WTC11 (cell line): ENCODE measurements at regions not wholly inside any gene's neighbourhood (a gene's known extent, or its start where the extent isn't known, plus 50 kb on each side); places are given as distances from the start of the nearest gene placed in this dataset.

Source experiments
- ATAC-seq: fragments of 200-7000 bp; cut with Tn5 transposase; 2 replicates; pipeline ENCODE4 v1.10.0; 2021; ENCODE audit warnings: mild to moderate bottlenecking, moderate library complexity
- CTCF ChIA-PET: fragments of 300-600 bp; sonication (Branson Sonifier 250); formaldehyde crosslinking; loops from one replicate; lab custom pipeline; 2021; ENCODE audit warnings: antibody characterized with exemption; lab: Charles Lee
- POLR2A ChIA-PET: fragments of 350-600 bp; sonication (Branson Sonifier 250); formaldehyde crosslinking; loops from one replicate; lab custom pipeline; 2021; ENCODE audit warnings: antibody characterized with exemption; lab: Charles Lee
- DNase-seq: peaks from one replicate; pipeline ENCODE4 v3.0.0; 2021; ENCODE audit warnings: low spot score
- H3K27ac Mint-ChIP-seq: 2 replicates; pipeline ENCODE4 v1.8.0; 2021; ENCODE audit warnings: mixed read lengths
- H3K27me3 Mint-ChIP-seq: 2 replicates; pipeline ENCODE4 v1.8.0; 2021; ENCODE audit warnings: low read depth, mild to moderate bottlenecking, moderate library complexity, mixed read lengths
- H3K36me3 Mint-ChIP-seq: 2 replicates; pipeline ENCODE4 v1.8.0; 2021; ENCODE audit warnings: mixed read lengths
- H3K4me1 Mint-ChIP-seq: 2 replicates; pipeline ENCODE4 v1.8.0; 2022; ENCODE audit warnings: mixed read lengths
- H3K4me3 Mint-ChIP-seq: 2 replicates; pipeline ENCODE4 v1.8.0; 2021; ENCODE audit warnings: mild to moderate bottlenecking, moderate library complexity, mixed read lengths
- H3K9me3 Mint-ChIP-seq: 2 replicates; pipeline ENCODE4 v1.8.0; 2021; ENCODE audit warnings: mixed read lengths
- AFF4 ChIP-seq: sonication (generic); formaldehyde crosslinking; IDR thresholded peaks from 2 replicates; pipeline ENCODE4 v1.8.1; 2023; ENCODE audit warnings: mild to moderate bottlenecking, missing genetic modification reagents, borderline replicate concordance
- ATF1 ChIP-seq: sonication (generic); formaldehyde crosslinking; IDR thresholded peaks from 2 replicates; pipeline ENCODE4 v1.8.1; 2023; ENCODE audit warnings: mild to moderate bottlenecking, moderate library complexity, missing genetic modification reagents
- CREB1 ChIP-seq: sonication (generic); formaldehyde crosslinking; IDR thresholded peaks from 2 replicates; pipeline ENCODE4 v1.8.0; 2023; ENCODE audit warnings: mild to moderate bottlenecking, missing genetic modification reagents
- CTCF ChIP-seq: fragments of 200-600 bp; IDR thresholded peaks from 2 replicates; pipeline ENCODE4 v1.8.0; 2022; ENCODE audit warnings: antibody characterized with exemption
- E2F4 ChIP-seq: sonication (generic); formaldehyde crosslinking; IDR thresholded peaks from 2 replicates; pipeline ENCODE4 v1.8.1; 2022; ENCODE audit warnings: low read depth, mild to moderate bottlenecking, moderate library complexity, missing genetic modification reagents, borderline replicate concordance
- ETV6 ChIP-seq: sonication (generic); formaldehyde crosslinking; IDR thresholded peaks from 2 replicates; pipeline ENCODE4 v1.8.1; 2022; ENCODE audit warnings: mild to moderate bottlenecking, missing genetic modification reagents
- FOXJ3 ChIP-seq: sonication (generic); formaldehyde crosslinking; IDR thresholded peaks from 2 replicates; pipeline ENCODE4 v1.9.0; 2021; ENCODE audit warnings: missing genetic modification reagents, mild to moderate bottlenecking, borderline replicate concordance
- GABPB1 ChIP-seq: sonication (generic); formaldehyde crosslinking; IDR thresholded peaks from 2 replicates; pipeline ENCODE4 v1.8.1; 2023; ENCODE audit warnings: mild to moderate bottlenecking, missing genetic modification reagents
- MYBL2 ChIP-seq: sonication (generic); formaldehyde crosslinking; IDR thresholded peaks from 2 replicates; pipeline ENCODE4 v1.8.1; 2023; ENCODE audit warnings: mild to moderate bottlenecking, moderate library complexity, missing genetic modification reagents
- NR1H2 ChIP-seq: sonication (generic); formaldehyde crosslinking; IDR thresholded peaks from 2 replicates; pipeline ENCODE4 v1.9.0; 2021; ENCODE audit warnings: mild to moderate bottlenecking, moderate library complexity, missing genetic modification reagents
- NR2C2 ChIP-seq: sonication (generic); formaldehyde crosslinking; IDR thresholded peaks from 2 replicates; pipeline ENCODE4 v1.8.0; 2022; ENCODE audit warnings: mild to moderate bottlenecking, missing genetic modification reagents
- PRRX2 ChIP-seq: fragments of 250-450 bp; sonication (Bioruptor Pico); IDR thresholded peaks from 2 replicates; pipeline ENCODE4 v1.8.0; 2021; ENCODE audit warnings: mild to moderate bottlenecking
- SMAD4 ChIP-seq: sonication (generic); formaldehyde crosslinking; IDR thresholded peaks from 2 replicates; pipeline ENCODE4 v1.8.0; 2022; ENCODE audit warnings: mild to moderate bottlenecking, missing genetic modification reagents
- SOX15 ChIP-seq: fragments of 250-450 bp; sonication (Bioruptor Pico); IDR thresholded peaks from 2 replicates; pipeline ENCODE4 v1.9.0; 2021; ENCODE audit warnings: mild to moderate bottlenecking
- SP1 ChIP-seq: sonication (generic); formaldehyde crosslinking; conservative IDR thresholded peaks from 2 replicates; pipeline ENCODE4 v1.8.1; 2022; ENCODE audit warnings: missing genetic modification reagents
- TCF7 ChIP-seq: sonication (generic); formaldehyde crosslinking; IDR thresholded peaks from 2 replicates; pipeline ENCODE4 v1.8.0; 2022; ENCODE audit warnings: mild to moderate bottlenecking, low read depth, missing genetic modification reagents, moderate library complexity
- TEAD1 ChIP-seq: sonication (generic); formaldehyde crosslinking; IDR thresholded peaks from 2 replicates; pipeline ENCODE4 v1.8.0; 2022; ENCODE audit warnings: mild to moderate bottlenecking, missing genetic modification reagents
- ZBTB43 ChIP-seq: sonication (generic); formaldehyde crosslinking; IDR thresholded peaks from 2 replicates; pipeline ENCODE4 v1.8.1; 2023; ENCODE audit warnings: mild to moderate bottlenecking, missing genetic modification reagents
- ZNF219 ChIP-seq: sonication (generic); formaldehyde crosslinking; IDR thresholded peaks from 2 replicates; pipeline ENCODE4 v1.8.0; 2023; ENCODE audit warnings: missing genetic modification reagents, mild to moderate bottlenecking, borderline replicate concordance
- ZNF232 ChIP-seq: sonication (generic); formaldehyde crosslinking; IDR thresholded peaks from 2 replicates; pipeline ENCODE4 v1.8.0; 2022; ENCODE audit warnings: mild to moderate bottlenecking, missing genetic modification reagents
- ZNF281 ChIP-seq: sonication (generic); formaldehyde crosslinking; IDR thresholded peaks from 2 replicates; pipeline ENCODE4 v1.8.0; 2023; ENCODE audit warnings: mild to moderate bottlenecking, missing genetic modification reagents
- ZNF317 ChIP-seq: sonication (generic); formaldehyde crosslinking; IDR thresholded peaks from 2 replicates; pipeline ENCODE4 v1.8.1; 2023; ENCODE audit warnings: low read depth, mild to moderate bottlenecking, moderate library complexity, missing genetic modification reagents, borderline replicate concordance
- ZNF396 ChIP-seq: fragments of 250-450 bp; sonication (Bioruptor Pico); IDR thresholded peaks from 2 replicates; pipeline ENCODE4 v1.8.0; 2021; ENCODE audit warnings: mild to moderate bottlenecking, moderate library complexity, borderline replicate concordance
- ZNF416 ChIP-seq: fragments of 250-450 bp; sonication (Bioruptor Pico); IDR thresholded peaks from 2 replicates; pipeline ENCODE4 v1.9.0; 2021; ENCODE audit warnings: mild to moderate bottlenecking, inconsistent platforms
- ZSCAN18 ChIP-seq: fragments of 250-450 bp; sonication (Bioruptor Pico); IDR thresholded peaks from 2 replicates; pipeline ENCODE4 v2.1.2; 2022; ENCODE audit warnings: mild to moderate bottlenecking, moderate library complexity
- TF ChIP-seq, protein P1 (sequence below): sonication (generic); formaldehyde crosslinking; IDR thresholded peaks from 2 replicates; pipeline ENCODE4 v1.8.1; 2022; ENCODE audit warnings: low read depth, missing genetic modification reagents, borderline replicate concordance

GRCh38 chr13:104869501-104869900, 1666.0 kb downstream of the EFNB2 start (continued):
- TF ChIP-seq AFF4 (CRISPR knock-in tag) = no peak
- TF ChIP-seq ZBTB43 (CRISPR knock-in tag) = no peak
- no peak for TF ChIP-seq PRRX2
- no peak for TF ChIP-seq FOXJ3 (CRISPR knock-in tag)
- no peak for TF ChIP-seq NR2C2 (CRISPR knock-in tag)
- TF ChIP-seq ATF1 (CRISPR knock-in tag) = no peak
- no peak for TF ChIP-seq CTCF
- TF ChIP-seq, protein P1, sequence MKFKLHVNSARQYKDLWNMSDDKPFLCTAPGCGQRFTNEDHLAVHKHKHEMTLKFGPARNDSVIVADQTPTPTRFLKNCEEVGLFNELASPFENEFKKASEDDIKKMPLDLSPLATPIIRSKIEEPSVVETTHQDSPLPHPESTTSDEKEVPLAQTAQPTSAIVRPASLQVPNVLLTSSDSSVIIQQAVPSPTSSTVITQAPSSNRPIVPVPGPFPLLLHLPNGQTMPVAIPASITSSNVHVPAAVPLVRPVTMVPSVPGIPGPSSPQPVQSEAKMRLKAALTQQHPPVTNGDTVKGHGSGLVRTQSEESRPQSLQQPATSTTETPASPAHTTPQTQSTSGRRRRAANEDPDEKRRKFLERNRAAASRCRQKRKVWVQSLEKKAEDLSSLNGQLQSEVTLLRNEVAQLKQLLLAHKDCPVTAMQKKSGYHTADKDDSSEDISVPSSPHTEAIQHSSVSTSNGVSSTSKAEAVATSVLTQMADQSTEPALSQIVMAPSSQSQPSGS (CRISPR knock-in tag) = no peak
- TF ChIP-seq ZNF317 = no peak
- no peak for TF ChIP-seq ZNF396 (CRISPR knock-in tag)
- no peak for TF ChIP-seq E2F4 (CRISPR knock-in tag)

DNA sequence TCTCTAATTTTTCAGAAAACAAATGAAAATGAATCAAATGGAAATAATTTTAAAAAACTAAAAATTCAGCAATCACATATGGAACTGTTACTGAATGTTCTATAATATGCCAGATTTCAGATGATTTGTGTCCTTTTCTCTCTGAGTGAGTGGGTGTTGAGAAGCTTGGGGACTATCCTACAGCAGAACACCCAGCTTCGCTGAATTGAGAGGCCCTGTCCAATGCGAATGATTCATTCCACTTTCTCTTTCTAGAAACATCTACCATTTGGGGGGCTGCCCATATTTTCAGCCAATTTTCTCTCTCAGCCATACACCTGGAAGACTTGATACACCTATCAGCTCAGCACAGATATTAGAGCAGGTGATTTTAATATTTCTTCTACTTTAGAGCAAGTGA, 1666.7 kb downstream of the EFNB2 start:
- Mint-ChIP-seq H3K36me3 (no peaks in the 10 kb centered on the region), H3K9me3 (no peaks in the 10 kb centered on the region), H3K27me3 (no peaks in the 10 kb centered on the region), H3K27ac (no peak overlapping the region), H3K4me3 (no peak overlapping the region), H3K4me1 (peaks cover 4% of the 10 kb centered on the region)
- DNase-seq = no peak
- no peak for ATAC-seq
- POLR2A ChIA-PET = no interaction called here
- CTCF ChIA-PET = no interaction called here
- TF ChIP-seq ZNF232 = no peak
- TF ChIP-seq TEAD1 = no peak
- no peak for TF ChIP-seq NR1H2 (CRISPR knock-in tag)
- no peak for TF ChIP-seq CREB1 (CRISPR knock-in tag)
- no peak for TF ChIP-seq SP1 (CRISPR knock-in tag)
- no peak for TF ChIP-seq GABPB1 (CRISPR knock-in tag)
- no peak for TF ChIP-seq PRRX2
- TF ChIP-seq SMAD4 (CRISPR knock-in tag) = no peak
- TF ChIP-seq ZNF219 = no peak
- no peak for TF ChIP-seq MYBL2 (CRISPR knock-in tag)
- TF ChIP-seq ZSCAN18 = no peak
- no peak for TF ChIP-seq ZNF416
- TF ChIP-seq SOX15 (CRISPR knock-in tag) = no peak
- no peak for TF ChIP-seq TCF7 (CRISPR knock-in tag)
- TF ChIP-seq ZNF281 (CRISPR knock-in tag) = no peak
- TF ChIP-seq ETV6 (CRISPR knock-in tag) = no peak
